SU-DHL-6 (cell line): ENCODE measurements at regions not wholly inside any gene's neighbourhood (a gene's known extent, or its start where the extent isn't known, plus 50 kb on each side); places are given as distances from the start of the nearest gene placed in this dataset.

Source experiments
- H2AFZ ChIP-seq: fragments of 200-600 bp; sonication (generic); 2 replicates; pipeline ENCODE4 v1.6.1; 2014; ENCODE audit warnings: low read depth, mild to moderate bottlenecking, moderate library complexity, mixed read lengths, antibody characterized with exemption, low read length; ENCODE audit not compliant: severe bottlenecking
- H3F3A ChIP-seq: fragments of 200-600 bp; shearing (Covaris generic); 2 replicates; pipeline ENCODE4 v1.6.0; 2016; ENCODE audit warnings: antibody characterized with exemption, mild to moderate bottlenecking; ENCODE audit not compliant: insufficient read depth
- H3K27ac ChIP-seq: fragments of 200-600 bp; sonication (generic); 2 replicates; pipeline ENCODE4 v1.5.1; 2016; ENCODE audit warnings: low read depth, mild to moderate bottlenecking, low read length, moderate library complexity, mixed read lengths
- H3K27me3 ChIP-seq: fragments of 200-600 bp; sonication (generic), shearing (Covaris generic); 2 replicates; pipeline ENCODE4 v1.6.0; 2014; ENCODE audit warnings: mild to moderate bottlenecking, low read length
- H3K36me3 ChIP-seq: fragments of 200-600 bp; sonication (generic); 2 replicates; pipeline ENCODE4 v1.6.1; 2014; ENCODE audit warnings: mild to moderate bottlenecking, low read length, mixed read lengths
- H3K4me2 ChIP-seq: fragments of 300-600, 200-600 bp; shearing (Covaris generic), sonication (generic); 2 replicates; pipeline ENCODE4 v1.6.0; 2014; ENCODE audit warnings: low read length, low read depth, mild to moderate bottlenecking; ENCODE audit not compliant: poor library complexity, severe bottlenecking
- H3K4me3 ChIP-seq: fragments of 200-600 bp; sonication (generic); 2 replicates; pipeline ENCODE4 v1.5.1; 2014; ENCODE audit warnings: antibody characterized with exemption, low read length, mild to moderate bottlenecking, mixed read lengths; ENCODE audit not compliant: insufficient read depth, poor library complexity, severe bottlenecking
- H3K79me2 ChIP-seq: fragments of 200-600 bp; sonication (generic); 2 replicates; pipeline ENCODE4 v1.6.1; 2014; ENCODE audit warnings: mild to moderate bottlenecking, low read length, moderate library complexity; ENCODE audit not compliant: insufficient read depth
- H3K9ac ChIP-seq: fragments of 200-600 bp; sonication (generic); 2 replicates; pipeline ENCODE4 v1.7.0; 2014; ENCODE audit warnings: mild to moderate bottlenecking, low read length
- H3K9me2 ChIP-seq: fragments of 200-600 bp; sonication (generic); replicated peaks from 2 replicates; pipeline ENCODE4 v1.6.1; 2014; ENCODE audit warnings: low read length; ENCODE audit not compliant: insufficient read depth
- H3K9me3 ChIP-seq: fragments of 200-600 bp; sonication (generic); 2 replicates; pipeline ENCODE4 v1.6.1; 2014; ENCODE audit warnings: low read length, mixed read lengths; ENCODE audit not compliant: insufficient read depth
- H4K20me1 ChIP-seq: fragments of 200-600 bp; sonication (generic); 2 replicates; pipeline ENCODE4 v1.6.1; 2014; ENCODE audit warnings: low read depth, mild to moderate bottlenecking, antibody characterized with exemption, low read length, moderate library complexity, mixed read lengths
- CTCF ChIP-seq: fragments of 200-600 bp; sonication (generic); IDR thresholded peaks from one replicate; pipeline ENCODE4 v1.5.1; 2017; ENCODE audit warnings: antibody characterized with exemption, mild to moderate bottlenecking, low read length, moderate library complexity; ENCODE audit not compliant: insufficient read depth, poor library complexity, severe bottlenecking
- EZH2phosphoT487 ChIP-seq: fragments of 200-600 bp; sonication (generic), shearing (Covaris generic); conservative IDR thresholded peaks from 2 replicates; pipeline ENCODE4 v1.6.1; 2018; ENCODE audit warnings: mild to moderate bottlenecking, antibody characterized with exemption, low read length, moderate library complexity, mixed read lengths

DNA sequence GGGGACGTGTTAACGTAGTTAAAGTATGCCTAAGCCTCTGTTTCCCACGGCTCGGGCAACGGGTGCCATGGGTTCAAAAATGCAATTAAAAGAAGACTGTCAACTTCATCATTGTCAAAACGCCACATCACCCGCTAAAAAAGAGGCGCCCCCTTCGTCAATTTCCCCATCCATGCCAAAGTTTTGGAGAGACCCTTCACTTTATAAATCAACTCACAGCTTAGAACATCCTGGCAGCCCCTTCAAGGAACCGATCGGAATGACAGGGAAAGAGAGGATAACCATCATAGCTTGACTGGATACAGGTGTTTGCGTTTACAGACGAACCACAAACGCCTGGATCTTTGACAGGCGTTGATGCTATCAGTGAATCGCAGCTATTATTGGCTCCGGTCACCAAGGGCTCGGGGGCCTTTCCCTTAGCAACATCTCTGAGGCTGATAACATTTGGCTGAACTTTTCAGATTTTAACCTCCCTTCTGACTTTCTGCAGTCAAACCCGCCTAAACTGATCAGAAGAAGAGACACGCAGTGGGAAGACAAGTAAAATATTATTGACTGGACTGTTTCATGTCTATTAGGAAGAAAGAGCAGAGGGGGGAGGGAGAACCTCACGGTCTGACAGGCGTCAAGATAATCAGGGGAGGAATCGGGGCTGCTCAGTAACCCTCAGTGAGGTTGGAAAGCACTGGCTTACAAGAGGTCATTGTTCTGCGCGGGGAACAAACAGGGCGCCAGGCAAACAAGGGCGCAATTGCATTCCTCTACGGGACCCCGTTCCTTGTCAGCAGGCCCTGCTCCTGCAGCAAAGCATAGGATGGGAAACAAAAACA is 322.5 kb upstream of the ZNF507 start:
- Histone ChIP-seq H3K36me3 (no peaks in the 10 kb centered on the region), H2AFZ (no peak overlapping the region), H3K9me2 (no peaks in the 10 kb centered on the region), H3K9me3 (no peaks in the 10 kb centered on the region), H3K4me2 (no peak overlapping the region), H3K79me2 (no peaks in the 10 kb centered on the region), H3K27me3 (no peaks in the 10 kb centered on the region), H3K9ac (no peak overlapping the region), H3K27ac (no peak overlapping the region), H4K20me1 (no peaks in the 10 kb centered on the region), H3K4me3 (no peak overlapping the region), H3F3A (no peaks in the 10 kb centered on the region)
- TF ChIP-seq EZH2phosphoT487 = no peak
- no peak for TF ChIP-seq CTCF

DNA sequence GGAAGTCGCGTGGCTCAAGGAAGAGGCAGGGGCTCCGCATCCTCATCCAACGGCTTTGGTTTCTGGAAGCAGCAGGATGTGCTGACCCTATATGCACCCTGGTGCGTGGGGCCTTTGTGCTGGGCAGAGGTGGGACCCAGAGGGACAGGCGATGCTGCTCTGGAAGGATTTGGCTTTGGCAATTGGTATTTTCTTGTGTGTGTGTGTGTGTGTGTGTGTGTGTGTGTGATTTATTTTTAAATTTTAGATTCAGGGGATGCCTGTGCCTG is 321.9 kb upstream of the ZNF507 start:
- H2AFZ ChIP-seq = no peak overlapping the region
- H3K9ac ChIP-seq = no peak overlapping the region
- no peaks in the 10 kb centered on the region for H3K9me2 ChIP-seq
- H3K27me3 ChIP-seq = no peaks in the 10 kb centered on the region
- no peaks in the 10 kb centered on the region for H3K79me2 ChIP-seq
- no peak overlapping the region for H3K27ac ChIP-seq
- no peak overlapping the region for H3K4me2 ChIP-seq
- no peaks in the 10 kb centered on the region for H3K36me3 ChIP-seq
- TF ChIP-seq CTCF = no peak
- no peak for TF ChIP-seq EZH2phosphoT487
- no peaks in the 10 kb centered on the region for H3K9me3 ChIP-seq
- H4K20me1 ChIP-seq = no peaks in the 10 kb centered on the region
- no peak overlapping the region for H3K4me3 ChIP-seq
- no peaks in the 10 kb centered on the region for H3F3A ChIP-seq

GRCh38 chr19:32029235-32029634 is 316.2 kb upstream of the ZNF507 start:
- no peaks in the 10 kb centered on the region for H3F3A ChIP-seq
- no peaks in the 10 kb centered on the region for H3K9me3 ChIP-seq
- TF ChIP-seq EZH2phosphoT487 = no peak
- no peak for TF ChIP-seq CTCF
- no peak overlapping the region for H3K9ac ChIP-seq
- no peak overlapping the region for H3K4me3 ChIP-seq
- H3K79me2 ChIP-seq = no peaks in the 10 kb centered on the region
- no peak overlapping the region for H2AFZ ChIP-seq
- H3K27me3 ChIP-seq = no peaks in the 10 kb centered on the region
- H3K27ac ChIP-seq = no peak overlapping the region
- no peak overlapping the region for H3K4me2 ChIP-seq
- no peaks in the 10 kb centered on the region for H3K9me2 ChIP-seq
- no peaks in the 10 kb centered on the region for H4K20me1 ChIP-seq
- no peaks in the 10 kb centered on the region for H3K36me3 ChIP-seq
